ENCODE measurements at regions not wholly inside any gene's neighbourhood (a gene's known extent, or its start where the extent isn't known, plus 50 kb on each side); places are given as distances from the start of the nearest gene placed in this dataset.

- no peak for DNase-seq
Measured at GRCh38 chr15:85312486-85312885, 67.9 kb upstream of the AKAP13 start.

DNA sequence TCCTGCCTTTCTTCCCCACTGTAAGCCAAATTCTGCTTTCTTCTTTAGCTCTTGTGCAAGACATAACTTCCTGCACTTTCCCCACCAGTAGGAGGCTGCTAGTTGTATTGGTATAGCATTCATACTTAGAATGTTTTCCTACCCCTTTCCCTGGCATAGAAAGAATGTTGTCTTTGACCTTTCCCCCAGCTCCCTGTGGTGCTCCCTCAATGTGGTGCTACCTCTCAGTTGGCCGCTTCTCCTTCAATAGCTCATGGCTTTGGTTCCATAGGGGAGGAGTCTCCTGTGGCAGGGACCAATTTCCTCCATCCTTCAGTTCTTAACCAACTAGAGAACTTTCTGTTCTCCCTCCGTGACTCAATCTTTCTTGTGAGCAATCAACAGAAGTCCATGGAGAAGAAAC, 67.5 kb upstream of the AKAP13 start:
- peak; percentile 69 for DNase-seq

- peak; percentile 38 for DNase-seq
Measured at GRCh38 chr15:85313339-85313738, 67.1 kb upstream of the AKAP13 start.

DNA sequence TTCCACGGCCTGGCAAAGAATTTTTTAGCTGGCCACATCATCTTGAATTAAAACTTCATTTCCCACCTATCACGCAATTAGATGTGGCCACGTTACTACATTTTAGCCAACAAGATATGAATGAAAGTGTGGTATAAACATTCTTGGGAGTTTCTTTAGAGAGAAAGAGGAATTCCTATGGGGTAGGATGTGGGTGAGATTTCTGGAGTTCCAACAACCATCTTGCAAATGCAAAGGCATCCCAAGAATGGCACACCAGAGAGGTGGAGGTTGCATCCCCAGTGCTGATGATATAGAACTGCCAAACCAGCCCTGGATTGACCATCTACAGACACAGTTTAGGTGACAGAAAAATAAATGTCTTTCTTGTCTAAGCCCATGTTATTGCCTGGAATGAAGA, 66.3 kb upstream of the AKAP13 start:
- DNase-seq: no peak

DNA sequence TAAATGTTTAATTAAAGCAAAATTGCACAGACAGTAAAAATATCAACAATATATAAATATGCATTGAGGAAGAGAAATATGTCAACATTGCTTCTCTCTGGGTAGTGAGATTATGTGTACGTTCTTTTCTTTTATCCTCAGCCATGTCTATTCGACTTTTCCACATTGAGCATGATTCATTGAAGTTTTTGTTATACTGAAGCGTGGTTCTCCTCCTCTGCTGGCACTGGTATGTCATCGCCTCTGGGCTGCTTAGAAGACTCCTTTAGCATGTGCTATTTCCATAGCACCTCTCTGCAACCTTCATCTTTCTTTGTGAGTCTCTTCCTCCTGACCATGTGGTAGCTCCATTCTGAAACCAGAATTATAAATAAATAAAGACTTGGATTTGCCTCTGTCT, 65.8 kb upstream of the AKAP13 start:
- peak; percentile 30 for DNase-seq

GRCh38 chr15:85316244-85316934, 64.0 kb upstream of the AKAP13 start:
- peak; percentile 46 for DNase-seq

GRCh38 chr15:85318048-85318731, 62.2 kb upstream of the AKAP13 start:
- peak; percentile 98 for DNase-seq

DNA sequence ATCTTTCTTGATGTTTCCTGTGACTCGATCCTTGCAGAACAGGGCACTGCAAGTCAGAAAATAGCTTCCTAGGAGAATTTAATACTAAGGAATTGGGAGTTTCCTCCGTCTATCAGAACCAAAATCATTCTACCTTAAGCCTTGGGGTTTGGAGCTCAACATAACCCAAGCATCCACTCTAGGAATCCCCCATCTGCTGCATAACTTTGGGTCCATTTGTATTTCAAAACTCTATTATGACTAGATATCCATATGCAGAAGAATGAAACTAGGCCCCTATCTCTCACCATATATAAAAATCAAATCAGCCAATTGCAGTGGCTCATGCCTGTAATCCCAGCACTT, 61.7 kb upstream of the AKAP13 start:
- DNase-seq: no peak

GRCh38 chr15:85324202-85324601, 56.2 kb upstream of the AKAP13 start:
- DNase-seq: no peak

DNA sequence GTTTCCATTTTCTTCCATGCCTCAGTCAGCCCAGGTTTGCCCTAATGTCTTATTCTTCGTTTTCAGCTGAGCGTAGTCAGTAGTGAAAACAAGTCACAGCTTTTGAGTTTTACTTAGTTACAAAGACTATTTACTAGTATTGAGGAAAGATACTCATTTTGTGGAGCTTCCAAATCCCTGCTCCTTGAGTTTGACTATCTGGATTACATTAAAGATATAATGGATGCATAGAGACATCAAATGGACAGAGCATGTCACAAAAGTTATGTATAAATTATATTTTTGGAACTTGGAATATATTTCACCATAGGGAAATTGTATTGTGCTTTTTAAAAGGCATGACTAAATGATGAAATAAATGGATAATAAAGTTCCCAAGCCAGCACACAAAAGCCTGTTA, 54.6 kb upstream of the AKAP13 start:
- no peak for DNase-seq

DNA sequence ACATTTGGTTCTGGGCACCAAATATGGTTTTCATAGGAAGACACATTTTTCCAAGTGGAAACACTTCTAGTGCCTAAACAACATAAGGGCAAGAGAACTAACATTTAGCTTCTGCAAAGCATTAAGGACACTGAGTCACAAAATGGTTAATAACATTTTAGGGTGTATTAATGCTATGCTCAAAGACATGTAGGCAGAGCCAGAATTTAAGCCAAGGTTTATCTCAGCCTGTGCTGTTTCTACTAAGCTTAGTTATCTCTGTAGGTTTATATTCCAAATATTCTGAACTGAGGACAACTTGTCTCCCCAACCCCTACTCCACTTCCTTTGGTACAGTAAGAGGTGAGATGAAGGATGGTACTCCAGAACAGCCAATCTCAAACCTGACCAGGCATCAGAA, 54.1 kb upstream of the AKAP13 start:
- DNase-seq: no peak

DNA sequence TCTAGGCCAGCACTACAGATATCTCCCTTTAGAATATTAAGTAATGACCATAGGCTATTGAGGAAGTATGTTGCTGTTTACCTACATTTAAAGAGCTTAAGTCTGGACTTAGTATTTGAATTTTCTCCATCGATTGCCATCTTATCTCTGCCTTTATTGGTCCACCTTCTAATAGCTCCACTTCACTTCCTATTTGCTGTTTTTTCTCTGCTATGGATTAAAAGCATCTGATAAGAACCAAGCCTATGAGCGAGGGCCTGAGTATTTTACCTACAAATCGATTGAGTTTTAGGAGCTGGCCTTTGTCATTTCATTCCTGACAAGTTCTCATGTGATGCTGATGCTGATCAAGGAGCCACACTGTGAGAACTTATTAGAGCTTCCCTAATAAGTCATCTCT, 52.6 kb upstream of the AKAP13 start:
- no peak for DNase-seq

DNA sequence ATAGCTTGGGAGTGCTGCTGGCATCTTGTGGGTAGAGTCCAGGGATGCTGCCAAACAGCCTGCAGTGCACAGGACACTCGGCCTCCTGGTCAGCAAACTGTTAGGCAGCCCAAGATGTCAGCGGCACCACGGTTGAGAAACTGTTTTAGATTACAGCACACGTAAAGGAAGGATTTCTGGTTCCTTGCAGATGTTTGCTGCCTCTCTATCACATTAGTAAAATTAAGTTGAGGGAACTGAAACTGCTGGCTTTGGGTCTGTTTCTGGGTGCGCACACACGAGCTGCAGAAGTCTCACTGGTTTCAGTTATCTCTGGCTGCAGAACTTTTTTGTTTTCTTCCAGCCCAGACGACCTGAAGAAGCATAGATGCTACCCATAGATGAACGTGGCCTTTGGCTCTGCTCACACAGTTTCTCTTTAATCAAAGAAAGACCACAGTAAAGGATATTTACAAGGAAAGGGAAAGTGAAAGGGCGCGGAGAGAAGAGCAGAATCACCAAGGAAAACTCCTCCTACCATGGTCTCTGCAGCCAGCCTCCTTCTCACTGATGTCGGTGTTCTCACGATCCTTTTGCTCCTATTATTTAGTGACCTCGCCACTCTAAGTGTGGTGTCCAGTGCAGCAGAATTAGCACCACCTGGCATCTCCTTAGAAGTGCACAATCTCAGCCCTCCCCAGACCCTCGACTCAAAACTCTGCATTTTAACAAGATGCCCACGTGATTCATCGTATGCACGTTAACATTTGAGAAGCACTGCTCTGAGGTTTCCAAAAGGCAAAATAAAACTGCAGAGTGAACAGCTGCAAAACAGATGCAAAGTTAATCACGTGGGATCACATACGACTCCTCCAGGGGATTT, 50.6 kb upstream of the AKAP13 start:
- DNase-seq: peak; percentile 85
